ENCODE measurements at regions not wholly inside any gene's neighbourhood (a gene's known extent, or its start where the extent isn't known, plus 50 kb on each side); places are given as distances from the start of the nearest gene placed in this dataset.

- H3K27me3 ChIP-seq (ENCODE audit: control insufficient read depth in 3 of 3, insufficient read depth in 3 of 3, low read length in 2 of 3): no peaks in the 10 kb centered on the region
- H3K9me3 ChIP-seq (ENCODE audit: control insufficient read depth in 4 of 4, insufficient read depth in 3 of 4, low read length in 3 of 4): peaks cover 0 to 2% (median under 1%) of the 10 kb centered on the region in 4 donors
- H3K4me1 ChIP-seq (ENCODE audit: control insufficient read depth in 5 of 5, insufficient read depth in 5 of 5, low read length in 5 of 5): no peaks in the 10 kb centered on the region
- DNase-seq (no peak), ATAC-seq (ENCODE audit: insufficient read depth, low FRiP score) (no peak)
- no peak overlapping the region for H3K4me3 ChIP-seq
- H3K36me3 ChIP-seq (ENCODE audit: control insufficient read depth in 4 of 4, insufficient read depth in 4 of 4, low read length in 4 of 4): no peaks in the 10 kb centered on the region
- 88 to 89% methylated on average over 1 of the region's 1 CpG for WGBS, 2 donors
- no peak overlapping the region for H3K27ac ChIP-seq (ENCODE audit: low read depth in 1 of 2, low read length in 1 of 2)
- TF ChIP-seq, protein P1, sequence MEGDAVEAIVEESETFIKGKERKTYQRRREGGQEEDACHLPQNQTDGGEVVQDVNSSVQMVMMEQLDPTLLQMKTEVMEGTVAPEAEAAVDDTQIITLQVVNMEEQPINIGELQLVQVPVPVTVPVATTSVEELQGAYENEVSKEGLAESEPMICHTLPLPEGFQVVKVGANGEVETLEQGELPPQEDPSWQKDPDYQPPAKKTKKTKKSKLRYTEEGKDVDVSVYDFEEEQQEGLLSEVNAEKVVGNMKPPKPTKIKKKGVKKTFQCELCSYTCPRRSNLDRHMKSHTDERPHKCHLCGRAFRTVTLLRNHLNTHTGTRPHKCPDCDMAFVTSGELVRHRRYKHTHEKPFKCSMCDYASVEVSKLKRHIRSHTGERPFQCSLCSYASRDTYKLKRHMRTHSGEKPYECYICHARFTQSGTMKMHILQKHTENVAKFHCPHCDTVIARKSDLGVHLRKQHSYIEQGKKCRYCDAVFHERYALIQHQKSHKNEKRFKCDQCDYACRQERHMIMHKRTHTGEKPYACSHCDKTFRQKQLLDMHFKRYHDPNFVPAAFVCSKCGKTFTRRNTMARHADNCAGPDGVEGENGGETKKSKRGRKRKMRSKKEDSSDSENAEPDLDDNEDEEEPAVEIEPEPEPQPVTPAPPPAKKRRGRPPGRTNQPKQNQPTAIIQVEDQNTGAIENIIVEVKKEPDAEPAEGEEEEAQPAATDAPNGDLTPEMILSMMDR (IDR thresholded peaks at IDR 0.05; ENCODE audit: control extremely low read depth, extremely low read depth): no peak
- no peak overlapping the region for H3K9ac ChIP-seq (ENCODE audit: insufficient read depth in 1 of 2, low read length in 2 of 2)
These were observed 120.7 kb upstream of the ZC3H15 start for GRCh38 chr2:186365406-186365805.

GRCh38 chr2:186379052-186379451 is 107.0 kb upstream of the ZC3H15 start:
- DNase-seq (no peak), ATAC-seq (ENCODE audit: insufficient read depth, low FRiP score) (no peak)
- WGBS, 2 donors: 75 to 81% methylated on average over 3 of the region's 3 CpGs
- H3K27ac ChIP-seq (ENCODE audit: low read depth in 1 of 2, low read length in 1 of 2): no peak overlapping the region
- no peak overlapping the region for H3K9ac ChIP-seq (ENCODE audit: insufficient read depth in 1 of 2, low read length in 2 of 2)
- no peaks in the 10 kb centered on the region for H3K4me1 ChIP-seq (ENCODE audit: control insufficient read depth in 5 of 5, insufficient read depth in 5 of 5, low read length in 5 of 5)
- no peak overlapping the region for H3K4me3 ChIP-seq
- peaks cover 0 to 7% (median 2%) of the 10 kb centered on the region in 4 donors for H3K9me3 ChIP-seq (ENCODE audit: control insufficient read depth in 4 of 4, insufficient read depth in 3 of 4, low read length in 3 of 4)
- H3K27me3 ChIP-seq (ENCODE audit: control insufficient read depth in 3 of 3, insufficient read depth in 3 of 3, low read length in 2 of 3): no peaks in the 10 kb centered on the region
- no peaks in the 10 kb centered on the region for H3K36me3 ChIP-seq (ENCODE audit: control insufficient read depth in 4 of 4, insufficient read depth in 4 of 4, low read length in 4 of 4)
- TF ChIP-seq, protein P1 (IDR thresholded peaks at IDR 0.05; ENCODE audit: control extremely low read depth, extremely low read depth): no peak

DNA sequence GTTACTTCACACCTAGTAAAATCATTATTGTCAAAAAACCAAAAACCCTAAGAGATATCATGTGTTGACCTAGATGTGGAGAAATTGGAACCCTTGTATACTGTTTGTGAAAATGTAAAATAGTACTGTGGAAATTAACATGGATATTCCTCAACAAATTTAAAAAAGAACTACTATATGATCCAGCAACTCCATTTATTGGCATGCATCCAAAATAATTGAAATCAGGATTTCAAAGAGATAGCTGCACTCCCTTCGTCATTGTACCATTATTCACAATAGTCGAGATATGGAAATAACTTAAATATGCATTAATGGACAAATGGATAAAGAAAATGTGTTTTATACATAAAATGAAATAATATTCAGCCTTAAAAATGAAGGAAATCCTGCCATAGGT is 105.3 kb upstream of the ZC3H15 start:
- Histone ChIP-seq H3K9me3 (ENCODE audit: control insufficient read depth in 4 of 4, insufficient read depth in 3 of 4, low read length in 3 of 4) (peaks cover 0 to 8% (median 3%) of the 10 kb centered on the region in 4 donors), H3K4me3 (no peak overlapping the region), H3K4me1 (ENCODE audit: control insufficient read depth in 5 of 5, insufficient read depth in 5 of 5, low read length in 5 of 5) (no peaks in the 10 kb centered on the region), H3K27me3 (ENCODE audit: control insufficient read depth in 3 of 3, insufficient read depth in 3 of 3, low read length in 2 of 3) (no peaks in the 10 kb centered on the region), H3K9ac (ENCODE audit: insufficient read depth in 1 of 2, low read length in 2 of 2) (no peak overlapping the region), H3K36me3 (ENCODE audit: control insufficient read depth in 4 of 4, insufficient read depth in 4 of 4, low read length in 4 of 4) (no peaks in the 10 kb centered on the region), H3K27ac (ENCODE audit: low read depth in 1 of 2, low read length in 1 of 2) (no peak overlapping the region)
- WGBS, 2 donors: 90 to 91% methylated on average over 2 of the region's 2 CpGs
- TF ChIP-seq, protein P1 (IDR thresholded peaks at IDR 0.05; ENCODE audit: control extremely low read depth, extremely low read depth): no peak
- ATAC-seq (ENCODE audit: insufficient read depth, low FRiP score) (no peak), DNase-seq (no peak)

- Histone ChIP-seq H3K4me3 (no peak overlapping the region), H3K9me3 (ENCODE audit: control insufficient read depth in 4 of 4, insufficient read depth in 3 of 4, low read length in 3 of 4) (peaks cover 0 to 12% (median 4%) of the 10 kb centered on the region in 4 donors), H3K9ac (ENCODE audit: insufficient read depth in 1 of 2, low read length in 2 of 2) (no peak overlapping the region), H3K27ac (ENCODE audit: low read depth in 1 of 2, low read length in 1 of 2) (no peak overlapping the region), H3K27me3 (ENCODE audit: control insufficient read depth in 3 of 3, insufficient read depth in 3 of 3, low read length in 2 of 3) (no peaks in the 10 kb centered on the region), H3K36me3 (ENCODE audit: control insufficient read depth in 4 of 4, insufficient read depth in 4 of 4, low read length in 4 of 4) (no peaks in the 10 kb centered on the region), H3K4me1 (ENCODE audit: control insufficient read depth in 5 of 5, insufficient read depth in 5 of 5, low read length in 5 of 5) (no peaks in the 10 kb centered on the region)
- DNase-seq (no peak), ATAC-seq (ENCODE audit: insufficient read depth, low FRiP score) (no peak)
- 96% methylated on average over 13 of the region's 13 CpGs for WGBS, 2 donors
- TF ChIP-seq, protein P1 (IDR thresholded peaks at IDR 0.05; ENCODE audit: control extremely low read depth, extremely low read depth): no peak
These were observed 104.5 kb upstream of the ZC3H15 start for GRCh38 chr2:186381573-186381972.

Measured in lung (tissue), 11 donors.